22Rv1 (cell line): ENCODE measurements at regions not wholly inside any gene's neighbourhood (a gene's known extent, or its start where the extent isn't known, plus 50 kb on each side); places are given as distances from the start of the nearest gene placed in this dataset.

Source experiments
- CTCF ChIP-seq: fragments of 450-650 bp; IDR thresholded peaks from 2 replicates; pipeline ENCODE4 v1.5.1; 2017; ENCODE audit warnings: mild to moderate bottlenecking
- ZFX ChIP-seq: fragments of 450-650 bp; IDR thresholded peaks from 2 replicates; pipeline ENCODE4 v1.6.1; 2017; ENCODE audit warnings: antibody characterized with exemption, borderline replicate concordance

GRCh38 chr18:72411261-72411660 lies 132.9 kb downstream of the CBLN2 start:
- no peak for TF ChIP-seq CTCF
- no peak for TF ChIP-seq ZFX
